Caco-2 (cell line): ENCODE measurements at regions not wholly inside any gene's neighbourhood (a gene's known extent, or its start where the extent isn't known, plus 50 kb on each side); places are given as distances from the start of the nearest gene placed in this dataset.

Experiments
- BruUV-seq: library from RNA; stranded (reverse); fragments of 400-500 nt; replicated peaks from 2 replicates; lab custom pipeline; 2021; lab: Mats Ljungman, UMichigan
- CTCF ChIA-PET: fragments of 300-600 bp; sonication (Branson Sonifier 250); formaldehyde crosslinking; loops from one replicate; lab custom pipeline; 2022; ENCODE audit warnings: antibody characterized with exemption; lab: Charles Lee
- POLR2A ChIA-PET: fragments of 300-600 bp; sonication (Branson Sonifier 250); formaldehyde crosslinking; loops from one replicate; lab custom pipeline; 2022; ENCODE audit warnings: antibody characterized with exemption; lab: Charles Lee
- DNase-seq, 2 experiments: peaks; one replicate each; pipeline versions ENCODE4 v3.0.0 to v3.0.0-alpha.2; 2020 to 2022
- H3K27me3 ChIP-seq: replicated peaks from 2 replicates; pipeline ENCODE4 v1.6.0; 2011; ENCODE audit warnings: low read length; ENCODE audit not compliant: control insufficient read depth, insufficient read depth
- H3K36me3 ChIP-seq: 2 replicates; pipeline ENCODE4 v1.5.1; 2011; ENCODE audit warnings: low read length; ENCODE audit not compliant: control insufficient read depth, insufficient read depth
- H3K4me1 ChIP-seq: fragments of 250-450 bp; sonication (Bioruptor Pico); 2 replicates; pipeline ENCODE4 v1.5.1; 2020; ENCODE audit warnings: mild to moderate bottlenecking
- H3K4me3 ChIP-seq: 2 replicates; pipeline ENCODE4 v1.5.1; 2011; ENCODE audit warnings: low read depth, mild to moderate bottlenecking, control low read depth, low read length
- H3K9me3 ChIP-seq: fragments of 250-450 bp; sonication (Bioruptor Pico); 2 replicates; pipeline ENCODE4 v1.5.1; 2020; ENCODE audit warnings: mild to moderate bottlenecking, moderate library complexity
- H3K27ac Mint-ChIP-seq: one replicate; pipeline ENCODE4 v1.8.0; 2022; ENCODE audit warnings: mixed read lengths; ENCODE audit not compliant: unreplicated experiment
- H3K27me3 Mint-ChIP-seq: one replicate; pipeline ENCODE4 v1.8.0; 2022; ENCODE audit warnings: mixed read lengths; ENCODE audit not compliant: insufficient read depth, unreplicated experiment
- H3K36me3 Mint-ChIP-seq: one replicate; pipeline ENCODE4 v1.8.0; 2022; ENCODE audit warnings: mild to moderate bottlenecking, mixed read lengths; ENCODE audit not compliant: insufficient read depth, unreplicated experiment
- H3K4me1 Mint-ChIP-seq: one replicate; pipeline ENCODE4 v1.8.0; 2022; ENCODE audit warnings: low read depth, mixed read lengths; ENCODE audit not compliant: unreplicated experiment
- H3K4me3 Mint-ChIP-seq: one replicate; pipeline ENCODE4 v1.8.0; 2022; ENCODE audit warnings: mild to moderate bottlenecking, moderate library complexity, mixed read lengths; ENCODE audit not compliant: unreplicated experiment
- H3K9me3 Mint-ChIP-seq: one replicate; pipeline ENCODE4 v1.8.0; 2022; ENCODE audit warnings: mixed read lengths; ENCODE audit not compliant: unreplicated experiment
- CTCF ChIP-seq, 2 experiments: fragments of 200-600 bp in 1 of 2; IDR thresholded peaks; 1 replicate in 1 of 2; 2 replicates in 1 of 2; pipeline versions ENCODE4 v1.5.1 to v1.8.0; 2011 to 2022; ENCODE audit warnings: antibody characterized with exemption in 1 of 2, control low read depth in 1 of 2, inconsistent platforms in 1 of 2, low read depth in 1 of 2, low read length in 1 of 2, mild to moderate bottlenecking in 1 of 2, moderate library complexity in 1 of 2; ENCODE audit not compliant: insufficient read depth in 1 of 2, severe bottlenecking in 1 of 2, unreplicated experiment in 1 of 2
- intact Hi-C: fragments of 100-400 bp; cut with micrococcal nuclease; formaldehyde crosslinking; loops from one replicate; pipeline ENCODE4 v1.10.0; 2022; ENCODE audit not compliant: unreplicated experiment

GRCh38 chr6:18602931-18603330 lies 215.8 kb downstream of the RNF144B start:
- no TSS peak for BruUV-seq
- intact Hi-C loops = loop anchor here (1.0 kb wide), 1 partner anchor 27 kb away; no protein-coding TSS in a partner anchor
- no peak for TF ChIP-seq CTCF (IDR thresholded peaks at IDR 0.05; ENCODE audit: insufficient read depth in 1 of 2, low read depth in 1 of 2, low read length in 1 of 2, severe bottlenecking in 1 of 2, unreplicated experiment in 1 of 2)

GRCh38 chr6:18603361-18603760 lies 216.2 kb downstream of the RNF144B start:
- H3K4me1 Mint-ChIP-seq = no peaks in the 10 kb centered on the region
- no peaks in the 10 kb centered on the region for H3K9me3 Mint-ChIP-seq
- Histone ChIP-seq H3K4me1 (no peaks in the 10 kb centered on the region), H3K27me3 (no peaks in the 10 kb centered on the region), H3K4me3 (no peak overlapping the region), H3K36me3 (no peaks in the 10 kb centered on the region), H3K9me3 (no peaks in the 10 kb centered on the region)
- intact Hi-C loops = loop anchor here (1.0 kb wide), 1 partner anchor 27 kb away; no protein-coding TSS in a partner anchor
- CTCF ChIA-PET = no interaction called here
- TF ChIP-seq CTCF (IDR thresholded peaks at IDR 0.05; ENCODE audit: insufficient read depth in 1 of 2, low read depth in 1 of 2, low read length in 1 of 2, severe bottlenecking in 1 of 2, unreplicated experiment in 1 of 2) = no peak
- H3K36me3 Mint-ChIP-seq = no peaks in the 10 kb centered on the region
- no TSS peak for BruUV-seq
- no peak overlapping the region for H3K27ac Mint-ChIP-seq
- peaks cover 13% of the 10 kb centered on the region for H3K27me3 Mint-ChIP-seq
- no peak overlapping the region for H3K4me3 Mint-ChIP-seq
- POLR2A ChIA-PET = no interaction called here
- DNase-seq = no peak

More at GRCh38 chr6:18602931-18603330, 215.8 kb downstream of the RNF144B start:
- H3K9me3 Mint-ChIP-seq = no peaks in the 10 kb centered on the region
- H3K36me3 Mint-ChIP-seq = no peaks in the 10 kb centered on the region
- no peak for DNase-seq
- ChIA-PET CTCF (no interaction called here), POLR2A (no interaction called here)
- peaks cover 13% of the 10 kb centered on the region for H3K27me3 Mint-ChIP-seq
- Histone ChIP-seq H3K27me3 (no peaks in the 10 kb centered on the region), H3K36me3 (no peaks in the 10 kb centered on the region), H3K4me1 (no peaks in the 10 kb centered on the region), H3K9me3 (no peaks in the 10 kb centered on the region), H3K4me3 (no peak overlapping the region)
- H3K4me1 Mint-ChIP-seq = no peaks in the 10 kb centered on the region
- no peak overlapping the region for H3K4me3 Mint-ChIP-seq
- H3K27ac Mint-ChIP-seq = no peak overlapping the region

- Mint-ChIP-seq H3K9me3 (no peaks in the 10 kb centered on the region), H3K27ac (no peak overlapping the region), H3K36me3 (no peaks in the 10 kb centered on the region), H3K4me3 (no peak overlapping the region), H3K4me1 (no peaks in the 10 kb centered on the region), H3K27me3 (peaks cover 6% of the 10 kb centered on the region)
- no peak for DNase-seq
- Histone ChIP-seq H3K36me3 (no peaks in the 10 kb centered on the region), H3K9me3 (no peaks in the 10 kb centered on the region), H3K27me3 (no peaks in the 10 kb centered on the region), H3K4me3 (no peak overlapping the region), H3K4me1 (no peaks in the 10 kb centered on the region)
- TF ChIP-seq CTCF (IDR thresholded peaks at IDR 0.05; ENCODE audit: insufficient read depth in 1 of 2, low read depth in 1 of 2, low read length in 1 of 2, severe bottlenecking in 1 of 2, unreplicated experiment in 1 of 2) = no peak
- ChIA-PET CTCF (no interaction called here), POLR2A (no interaction called here)
- intact Hi-C loops = no loop called here
- BruUV-seq = no TSS peak
Measured at GRCh38 chr6:18605841-18606240, 218.7 kb downstream of the RNF144B start.
